Activated CD4-positive, alpha-beta memory T cell treated with anti-CD3 and anti-CD28 coated beads, Interleukin-2, amount 10 ng/mL, durations not matched to agents 7 days and 5 days (primary cell): ENCODE measurements at regions not wholly inside any gene's neighbourhood (a gene's known extent, or its start where the extent isn't known, plus 50 kb on each side); places are given as distances from the start of the nearest gene placed in this dataset.
"Not testable (repeated sequence)": the region's sequence is repeated elsewhere in the genome, so short reads cannot be mapped to it uniquely, and the experiment has no call there.

Experiments used
- CTCF ChIA-PET: fragments of 350-600 bp; sonication (Branson Sonifier 250); formaldehyde crosslinking; loops from one replicate; lab custom pipeline; 2021; ENCODE audit warnings: antibody characterized with exemption, inconsistent platforms; lab: Charles Lee
- POLR2A ChIA-PET: fragments of 350-600 bp; sonication (Branson Sonifier 250); formaldehyde crosslinking; loops from one replicate; lab custom pipeline; 2021; ENCODE audit warnings: antibody characterized with exemption; lab: Charles Lee
- DNase-seq: peaks from one replicate; pipeline ENCODE4 v3.0.0-alpha.2; 2020
- H3K27ac Mint-ChIP-seq: one replicate; pipeline ENCODE4 v1.8.0; 2021; ENCODE audit warnings: mild to moderate bottlenecking, mixed read lengths
- H3K27me3 Mint-ChIP-seq: one replicate; pipeline ENCODE4 v1.8.0; 2021; ENCODE audit warnings: mixed read lengths
- H3K36me3 Mint-ChIP-seq: one replicate; pipeline ENCODE4 v1.8.0; 2021; ENCODE audit warnings: low read depth, mixed read lengths
- H3K4me1 Mint-ChIP-seq: one replicate; pipeline ENCODE4 v1.8.0; 2021; ENCODE audit warnings: mixed read lengths
- H3K4me3 Mint-ChIP-seq: one replicate; pipeline ENCODE4 v1.8.0; 2021; ENCODE audit warnings: mild to moderate bottlenecking, mixed read lengths
- H3K9me3 Mint-ChIP-seq: one replicate; pipeline ENCODE4 v1.8.0; 2021; ENCODE audit warnings: mixed read lengths

GRCh38 chr11:91988443-91988842 is 236.2 kb upstream of the FAT3 start:
- H3K4me3 Mint-ChIP-seq, H3K27ac Mint-ChIP-seq, H3K9me3 Mint-ChIP-seq, H3K27me3 Mint-ChIP-seq, CTCF ChIA-PET, H3K36me3 Mint-ChIP-seq, DNase-seq, POLR2A ChIA-PET, H3K4me1 Mint-ChIP-seq: not testable (repeated sequence)

DNA sequence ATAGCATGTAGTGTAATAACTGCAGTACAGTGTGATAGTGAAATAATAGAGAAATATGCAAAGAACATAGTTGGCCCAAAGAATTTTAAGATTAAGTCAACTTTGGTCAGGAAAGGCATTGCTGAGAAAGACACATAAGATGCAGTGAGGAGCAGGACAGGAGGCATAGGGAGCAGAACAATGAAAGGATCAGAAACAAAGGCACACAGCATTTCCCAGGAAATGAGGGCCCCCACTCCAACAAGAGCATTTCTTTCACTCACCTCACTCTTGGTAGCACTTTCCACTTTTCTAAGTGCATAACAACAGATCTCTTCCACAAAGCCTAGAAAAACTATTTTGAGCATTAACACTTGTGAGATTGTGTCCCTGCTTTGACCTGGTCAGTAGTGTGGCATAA is 238.4 kb upstream of the FAT3 start:
- CTCF ChIA-PET = no interaction called here
- no peak for DNase-seq
- Mint-ChIP-seq H3K27me3 (no peaks in the 10 kb centered on the region), H3K9me3 (peaks cover 9% of the 10 kb centered on the region), H3K27ac (no peak overlapping the region), H3K4me3 (no peak overlapping the region), H3K4me1 (no peaks in the 10 kb centered on the region), H3K36me3 (no peaks in the 10 kb centered on the region)
- POLR2A ChIA-PET = no interaction called here

DNA sequence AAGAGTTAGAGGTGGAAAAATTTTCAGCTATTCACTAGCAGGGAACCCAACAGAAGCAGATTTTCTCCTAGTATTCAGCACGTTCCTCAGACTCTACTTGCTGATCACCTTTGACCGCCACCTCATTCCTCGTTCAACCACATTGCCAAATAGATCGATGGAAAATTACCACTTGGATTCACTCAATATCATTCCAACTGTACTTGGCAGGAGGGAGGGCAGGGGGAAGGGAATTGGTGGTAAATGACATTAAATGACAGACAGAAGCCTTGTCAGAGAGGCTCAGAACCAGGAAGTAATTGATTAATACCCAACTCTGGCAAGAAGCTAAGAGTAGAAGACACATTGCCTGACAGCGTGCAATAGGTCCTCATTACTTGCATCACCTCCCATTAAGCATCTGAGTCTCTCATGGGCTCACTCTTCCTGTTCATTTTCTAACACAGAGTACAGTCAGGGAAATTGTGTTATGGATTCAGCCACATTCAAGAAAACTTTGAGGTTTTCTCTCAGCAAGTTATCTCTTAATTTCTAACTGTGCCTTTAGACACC is 240.5 kb upstream of the FAT3 start:
- CTCF ChIA-PET = no interaction called here
- POLR2A ChIA-PET = no interaction called here
- Mint-ChIP-seq H3K9me3 (peaks cover 9% of the 10 kb centered on the region), H3K4me3 (no peak overlapping the region), H3K27ac (no peak overlapping the region), H3K27me3 (no peaks in the 10 kb centered on the region), H3K4me1 (no peaks in the 10 kb centered on the region), H3K36me3 (no peaks in the 10 kb centered on the region)
- DNase-seq = no peak

GRCh38 chr11:91981995-91982394 is 242.6 kb upstream of the FAT3 start:
- Mint-ChIP-seq H3K4me1 (no peaks in the 10 kb centered on the region), H3K27me3 (no peaks in the 10 kb centered on the region), H3K4me3 (no peak overlapping the region), H3K9me3 (peaks cover 6% of the 10 kb centered on the region), H3K36me3 (no peaks in the 10 kb centered on the region), H3K27ac (no peak overlapping the region)
- ChIA-PET CTCF (no interaction called here), POLR2A (no interaction called here)
- no peak for DNase-seq

- H3K9me3 Mint-ChIP-seq = peaks cover 6% of the 10 kb centered on the region
- POLR2A ChIA-PET = no interaction called here
- no peaks in the 10 kb centered on the region for H3K36me3 Mint-ChIP-seq
- DNase-seq = no peak
- CTCF ChIA-PET = no interaction called here
- no peak overlapping the region for H3K4me3 Mint-ChIP-seq
- no peak overlapping the region for H3K27ac Mint-ChIP-seq
- no peaks in the 10 kb centered on the region for H3K4me1 Mint-ChIP-seq
- no peaks in the 10 kb centered on the region for H3K27me3 Mint-ChIP-seq
Observed at GRCh38 chr11:91979775-91980174, 244.8 kb upstream of the FAT3 start.

GRCh38 chr11:91978747-91979146 is 245.9 kb upstream of the FAT3 start:
- H3K4me1 Mint-ChIP-seq = no peaks in the 10 kb centered on the region
- H3K27me3 Mint-ChIP-seq = no peaks in the 10 kb centered on the region
- POLR2A ChIA-PET = no interaction called here
- H3K36me3 Mint-ChIP-seq = no peaks in the 10 kb centered on the region
- H3K4me3 Mint-ChIP-seq = no peak overlapping the region
- H3K27ac Mint-ChIP-seq = no peak overlapping the region
- CTCF ChIA-PET = interaction anchor here (0.7 kb wide), 1 partner anchor 741 kb away, joined by 3 read pairs; no protein-coding TSS in a partner anchor
- no peak for DNase-seq
- peaks cover 5% of the 10 kb centered on the region for H3K9me3 Mint-ChIP-seq

DNA sequence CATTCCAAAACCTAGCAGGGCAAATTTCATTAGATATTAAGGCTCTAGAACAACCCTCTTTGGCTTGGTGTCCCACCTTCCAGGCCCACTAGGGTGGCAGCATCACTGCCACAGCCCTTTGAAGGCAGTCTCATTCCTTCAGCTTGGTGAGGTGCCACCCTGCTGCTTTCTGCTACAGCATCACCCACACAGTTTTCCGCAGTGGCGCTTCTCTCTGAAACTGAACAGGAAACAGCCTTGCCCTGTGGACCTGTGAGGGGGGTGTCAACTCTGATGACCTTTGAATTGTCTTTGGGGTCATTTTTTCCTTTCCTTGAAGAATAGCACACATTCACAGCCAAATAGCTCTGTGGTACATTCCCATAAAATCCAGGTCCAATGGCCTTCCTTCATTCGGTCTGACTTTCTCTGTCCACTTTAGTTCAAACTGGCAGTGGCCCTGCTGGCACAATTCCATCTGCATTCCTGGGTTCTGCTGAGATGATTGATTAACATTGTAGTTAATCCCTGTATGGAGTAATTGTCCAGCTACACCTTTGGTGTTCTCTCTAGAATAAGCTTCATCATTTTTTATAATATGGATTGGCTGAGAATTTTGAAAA is 251.9 kb upstream of the FAT3 start:
- ChIA-PET CTCF (no interaction called here), POLR2A (no interaction called here)
- no peaks in the 10 kb centered on the region for H3K27me3 Mint-ChIP-seq
- H3K27ac Mint-ChIP-seq = no peak overlapping the region
- H3K4me1 Mint-ChIP-seq = no peaks in the 10 kb centered on the region
- H3K4me3 Mint-ChIP-seq = no peak overlapping the region
- H3K36me3 Mint-ChIP-seq = no peaks in the 10 kb centered on the region
- no peak for DNase-seq
- peaks cover 2% of the 10 kb centered on the region for H3K9me3 Mint-ChIP-seq

DNA sequence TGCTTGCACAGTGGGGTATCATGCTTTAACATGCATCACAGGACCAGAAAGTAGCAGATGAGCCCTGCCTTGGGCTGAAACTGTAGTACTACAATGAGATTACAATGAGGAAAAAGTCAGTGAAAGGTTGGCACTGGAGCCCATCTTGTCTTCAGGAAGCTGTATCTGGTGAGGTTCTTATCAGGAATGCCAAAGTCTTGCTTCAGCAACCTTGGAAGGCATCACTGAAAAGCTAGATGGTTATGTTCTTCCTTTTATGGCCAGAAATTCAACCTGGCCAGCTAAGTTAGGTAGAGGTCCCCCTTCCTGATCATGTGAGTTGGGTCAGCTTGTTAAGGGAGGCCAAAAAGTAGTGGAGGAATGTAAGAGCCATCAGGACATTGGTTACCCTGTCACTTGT is 254.0 kb upstream of the FAT3 start:
- no peaks in the 10 kb centered on the region for H3K4me1 Mint-ChIP-seq
- H3K4me3 Mint-ChIP-seq = no peak overlapping the region
- H3K9me3 Mint-ChIP-seq = peaks cover 2% of the 10 kb centered on the region
- ChIA-PET POLR2A (no interaction called here), CTCF (no interaction called here)
- no peak for DNase-seq
- H3K27ac Mint-ChIP-seq = no peak overlapping the region
- H3K27me3 Mint-ChIP-seq = no peaks in the 10 kb centered on the region
- no peaks in the 10 kb centered on the region for H3K36me3 Mint-ChIP-seq

- H3K27me3 Mint-ChIP-seq = no peaks in the 10 kb centered on the region
- POLR2A ChIA-PET = no interaction called here
Observed at GRCh38 chr11:91969486-91969885, 255.1 kb upstream of the FAT3 start.

DNA sequence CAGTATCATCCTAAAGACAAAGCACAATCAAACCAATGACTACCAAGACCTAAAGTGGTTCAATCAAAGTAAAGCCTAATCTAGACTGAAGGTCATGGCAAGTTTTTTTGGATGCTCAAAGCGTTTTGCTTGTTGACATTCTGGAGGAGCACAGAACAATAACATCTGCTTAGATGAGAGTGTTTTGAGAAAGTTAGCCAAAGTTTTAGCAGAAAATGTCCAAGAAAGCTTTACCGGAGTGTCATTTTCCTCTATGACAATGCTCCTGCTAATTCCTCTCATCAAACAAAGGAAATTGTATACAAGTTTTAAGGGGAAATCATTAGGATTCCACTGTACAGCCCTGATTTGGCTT is 256.9 kb upstream of the FAT3 start:
- Mint-ChIP-seq H3K9me3 (peaks cover 3% of the 10 kb centered on the region), H3K27me3 (no peaks in the 10 kb centered on the region), H3K36me3 (no peaks in the 10 kb centered on the region), H3K4me3 (no peak overlapping the region), H3K4me1 (no peaks in the 10 kb centered on the region), H3K27ac (no peak overlapping the region)
- no peak for DNase-seq
- ChIA-PET POLR2A (no interaction called here), CTCF (no interaction called here)

More at GRCh38 chr11:91969486-91969885, 255.1 kb upstream of the FAT3 start:
- H3K36me3 Mint-ChIP-seq = no peaks in the 10 kb centered on the region
- H3K27ac Mint-ChIP-seq = no peak overlapping the region
- DNase-seq = no peak
- H3K4me3 Mint-ChIP-seq = no peak overlapping the region
- no peaks in the 10 kb centered on the region for H3K4me1 Mint-ChIP-seq
- H3K9me3 Mint-ChIP-seq = peaks cover 2% of the 10 kb centered on the region
- CTCF ChIA-PET = no interaction called here

DNA sequence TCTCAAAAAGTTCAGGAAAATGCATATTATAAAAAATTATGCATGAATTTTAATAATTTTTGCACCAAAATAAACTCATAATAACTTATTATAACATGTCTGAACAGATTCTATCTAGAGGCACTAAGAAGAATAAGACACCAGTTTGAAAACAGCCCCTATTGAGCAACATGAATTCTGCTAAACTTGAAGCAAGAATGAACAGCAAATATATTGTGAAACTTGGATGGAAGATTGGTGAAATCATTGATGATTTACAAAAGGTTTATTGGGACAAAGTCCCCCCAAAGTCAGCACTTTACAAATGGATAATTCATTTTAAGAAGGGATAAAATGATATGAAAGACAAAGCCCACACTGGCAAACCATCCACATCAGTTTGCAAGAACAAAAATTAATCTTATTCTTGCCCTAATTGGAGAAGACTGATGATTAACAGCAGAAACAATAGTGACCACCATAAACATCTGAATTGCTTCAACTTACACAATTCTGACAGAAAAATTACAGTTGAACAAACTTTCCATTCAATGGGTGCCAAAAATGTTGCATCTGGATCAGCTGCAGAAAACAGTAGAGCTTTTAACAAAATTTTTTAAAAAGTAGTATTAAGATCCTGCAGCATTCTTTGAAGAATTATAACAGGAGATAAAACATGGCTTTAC is 257.5 kb upstream of the FAT3 start:
- H3K27me3 Mint-ChIP-seq = no peaks in the 10 kb centered on the region
- no peak for DNase-seq
- H3K4me1 Mint-ChIP-seq = no peaks in the 10 kb centered on the region
- peaks cover 3% of the 10 kb centered on the region for H3K9me3 Mint-ChIP-seq
- no peaks in the 10 kb centered on the region for H3K36me3 Mint-ChIP-seq
- H3K27ac Mint-ChIP-seq = no peak overlapping the region
- ChIA-PET POLR2A (no interaction called here), CTCF (no interaction called here)
- no peak overlapping the region for H3K4me3 Mint-ChIP-seq

DNA sequence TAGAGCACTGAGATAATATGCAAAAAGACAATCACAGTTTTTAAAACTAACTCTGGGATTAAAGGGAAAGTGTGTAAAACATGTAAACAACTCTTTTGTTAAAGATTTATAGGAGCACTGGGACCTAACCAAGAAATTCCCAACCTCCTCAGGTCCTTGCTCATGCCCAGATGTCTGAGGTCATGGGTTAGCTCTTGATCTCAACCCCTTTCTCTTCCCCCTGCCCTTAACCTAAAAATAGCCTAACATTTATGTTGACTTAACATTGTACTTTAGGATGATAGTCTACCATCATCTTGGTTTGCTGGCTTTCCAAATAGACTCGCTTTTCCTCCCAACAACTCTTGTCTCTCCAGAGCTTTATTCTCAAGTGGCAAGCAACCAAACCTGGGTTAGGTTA is 258.2 kb upstream of the FAT3 start:
- no peaks in the 10 kb centered on the region for H3K36me3 Mint-ChIP-seq
- ChIA-PET CTCF (no interaction called here), POLR2A (no interaction called here)
- no peak for DNase-seq
- no peaks in the 10 kb centered on the region for H3K4me1 Mint-ChIP-seq
- peaks cover 6% of the 10 kb centered on the region for H3K9me3 Mint-ChIP-seq
- H3K4me3 Mint-ChIP-seq = no peak overlapping the region
- H3K27me3 Mint-ChIP-seq = no peaks in the 10 kb centered on the region
- no peak overlapping the region for H3K27ac Mint-ChIP-seq

GRCh38 chr11:91960770-91961169 is 263.8 kb upstream of the FAT3 start:
- H3K27me3 Mint-ChIP-seq = no peaks in the 10 kb centered on the region
- POLR2A ChIA-PET = no interaction called here
- CTCF ChIA-PET = no interaction called here
- H3K4me1 Mint-ChIP-seq = no peaks in the 10 kb centered on the region
- DNase-seq = no peak
- H3K36me3 Mint-ChIP-seq = no peaks in the 10 kb centered on the region
- H3K9me3 Mint-ChIP-seq = peaks cover 12% of the 10 kb centered on the region
- H3K27ac Mint-ChIP-seq = no peak overlapping the region
- H3K4me3 Mint-ChIP-seq = no peak overlapping the region

- H3K27ac Mint-ChIP-seq = no peak overlapping the region
- no peaks in the 10 kb centered on the region for H3K4me1 Mint-ChIP-seq
- ChIA-PET POLR2A (no interaction called here), CTCF (no interaction called here)
- DNase-seq = no peak
- H3K9me3 Mint-ChIP-seq = peaks cover 12% of the 10 kb centered on the region
- H3K27me3 Mint-ChIP-seq = no peaks in the 10 kb centered on the region
- H3K4me3 Mint-ChIP-seq = no peak overlapping the region
- H3K36me3 Mint-ChIP-seq = no peaks in the 10 kb centered on the region
Observed at GRCh38 chr11:91959411-91959810, 265.2 kb upstream of the FAT3 start.
